ENCODE measurements at regions not wholly inside any gene's neighbourhood (a gene's known extent, or its start where the extent isn't known, plus 50 kb on each side); places are given as distances from the start of the nearest gene placed in this dataset.

GRCh38 chr12:39188689-39189088, 254.2 kb downstream of the KIF21A start:
- FAIRE-seq (no peak), DNase-seq (ENCODE audit: low read depth in 1 of 2, low spot score in 2 of 2) (no peak)
- no peak overlapping the region for H3K27ac ChIP-seq (ENCODE audit: low read depth, low read length)
- no peak overlapping the region for H2BK120ac ChIP-seq (replicated peaks; ENCODE audit: low read depth, low read length)
- H3K9me3 ChIP-seq (ENCODE audit: insufficient read depth in 2 of 2, low read depth in 1 of 2, low read length in 1 of 2), result no peaks in the 10 kb centered on the region
- H2BK5ac ChIP-seq (ENCODE audit: low read depth, low read length), result no peak overlapping the region
- no peak overlapping the region for H3K4ac ChIP-seq (replicated peaks; ENCODE audit: insufficient read length, low read depth, low read length)
- no peaks in the 10 kb centered on the region for H3K27me3 ChIP-seq (replicated peaks in 1 of 4; ENCODE audit: control insufficient read depth in 3 of 4, extremely low read depth in 1 of 4, insufficient read depth in 3 of 4, low read length in 3 of 4)
- POLR2A ChIA-PET (ENCODE audit: partially characterized antibody), result no interaction called here
- H3K23ac ChIP-seq (ENCODE audit: insufficient read length), result no peak overlapping the region
- H2BK12ac ChIP-seq (ENCODE audit: low read depth, low read length), result no peak overlapping the region
- H4K91ac ChIP-seq (replicated peaks; ENCODE audit: insufficient read length, low read length), result no peak overlapping the region
- CTCF ChIA-PET (ENCODE audit: partially characterized antibody), result interaction anchor here (0.6 kb wide), 1 partner anchor 444 kb away, joined by 3 read pairs; no protein-coding TSS in a partner anchor
- no peak overlapping the region for H2AFZ ChIP-seq (ENCODE audit: low read length)
- 94% methylated on average over 5 of the region's 5 CpGs; no CpG with 5 or more reads in 1 of the 2 experiments for WGBS, 2 experiments (ENCODE audit: extremely low coverage in 1 of 2, insufficient coverage in 1 of 2, insufficient read length in 1 of 2, insufficient replicate concordance in 2 of 2, low coverage in 1 of 2, low lambda C conversion rate in 2 of 2, missing lambda C conversion rate in 1 of 2)
- H3K36me3 ChIP-seq (ENCODE audit: control insufficient read depth in 2 of 4, insufficient read depth in 4 of 4, low read length in 3 of 4), result no peaks in the 10 kb centered on the region
- H3K56ac ChIP-seq (replicated peaks; ENCODE audit: insufficient read length, low read depth, low read length), result no peak overlapping the region
- no peak for TF ChIP-seq ATF2 (IDR thresholded peaks at IDR 0.05; ENCODE audit: low read length)
- TF ChIP-seq SIX5 (IDR thresholded peaks at IDR 0.05; ENCODE audit: low read depth, low read length), result no peak
- no peak for TF ChIP-seq SUZ12 (IDR thresholded peaks at IDR 0.05; ENCODE audit: low read length)
- TF ChIP-seq KDM5A (IDR thresholded peaks at IDR 0.05; ENCODE audit: low read length), result no peak
- TF ChIP-seq HDAC2 (IDR thresholded peaks at IDR 0.05; ENCODE audit: borderline replicate concordance in 1 of 2, low read depth in 2 of 2, low read length in 2 of 2), result no peak
- no peak for TF ChIP-seq RBBP5 (IDR thresholded peaks at IDR 0.05; ENCODE audit: borderline replicate concordance, low read depth, low read length)
- no peak for TF ChIP-seq RXRA (IDR thresholded peaks at IDR 0.05; ENCODE audit: insufficient read depth, low read depth, low read length)
- TF ChIP-seq GABPA (IDR thresholded peaks at IDR 0.05; ENCODE audit: borderline replicate concordance, insufficient read depth, low read length), result no peak
- no peak for TF ChIP-seq SIRT6 (IDR thresholded peaks at IDR 0.05; ENCODE audit: low read length)
- TF ChIP-seq MAX (IDR thresholded peaks at IDR 0.05), result no peak
- no peaks in the 10 kb centered on the region for H3K23me2 ChIP-seq (ENCODE audit: low read depth, low read length)
- H3K4me2 ChIP-seq (ENCODE audit: insufficient read depth in 1 of 2, low read depth in 2 of 2, low read length in 2 of 2), result no peak overlapping the region
- H4K20me1 ChIP-seq (replicated peaks in 1 of 2; ENCODE audit: control insufficient read depth in 1 of 2, insufficient read depth in 2 of 2, low read length in 2 of 2), result no peaks in the 10 kb centered on the region
- no peak overlapping the region for H3K14ac ChIP-seq (ENCODE audit: insufficient read length)
- no peak overlapping the region for H2AK5ac ChIP-seq (ENCODE audit: low read depth, low read length)
- no peak overlapping the region for H4K8ac ChIP-seq (ENCODE audit: extremely low read depth, insufficient read depth, low read length)
- H2BK20ac ChIP-seq (ENCODE audit: low read length), result no peak overlapping the region
- H3K4me3 ChIP-seq (ENCODE audit: extremely low read depth in 1 of 4, insufficient read depth in 2 of 4, low read depth in 3 of 4, low read length in 4 of 4), result no peak overlapping the region
- no peak overlapping the region for H2BK15ac ChIP-seq (ENCODE audit: low read length)
- H4K5ac ChIP-seq (ENCODE audit: insufficient read length, low read depth, low read length), result no peak overlapping the region
- no peak overlapping the region for H3K9ac ChIP-seq (replicated peaks in 1 of 4; ENCODE audit: extremely low read depth in 1 of 4, low read depth in 3 of 4, low read length in 3 of 4)
- no peaks in the 10 kb centered on the region for H3K79me1 ChIP-seq (ENCODE audit: low read depth, low read length)
- no peak overlapping the region for H3K18ac ChIP-seq (ENCODE audit: extremely low read depth, low read length)
- no peaks in the 10 kb centered on the region for H3K79me2 ChIP-seq (ENCODE audit: control insufficient read depth in 1 of 2, insufficient read depth in 2 of 2, low read length in 2 of 2)
- H3K4me1 ChIP-seq (replicated peaks in 1 of 4; ENCODE audit: control insufficient read depth in 3 of 4, insufficient read depth in 4 of 4, low read length in 3 of 4), result no peaks in the 10 kb centered on the region
